Small intestine (tissue), 7 donors: ENCODE measurements at regions not wholly inside any gene's neighbourhood (a gene's known extent, or its start where the extent isn't known, plus 50 kb on each side); places are given as distances from the start of the nearest gene placed in this dataset.

Experiments
- DNase-seq, 2 donors: peaks; one replicate each; pipeline versions ENCODE4 v3.0.0 to v3.0.0-alpha.2; 2013
- FAIRE-seq: peaks from 2 replicates; lab custom pipeline; 2012; peaks lifted over from hg19 to GRCh38; lab: Jason Lieb, UNC
- H3K27ac ChIP-seq, 3 donors: one replicate each; pipeline ENCODE4 v1.5.1; 2013; ENCODE audit warnings: low read length in 2 of 3, mild to moderate bottlenecking in 2 of 3, control low read depth in 1 of 3, inconsistent platforms in 1 of 3, low read depth in 1 of 3, moderate library complexity in 1 of 3
- H3K27me3 ChIP-seq, 3 donors: one replicate each; pipeline ENCODE4 v1.6.1; 2013; ENCODE audit warnings: low read length in 3 of 3, inconsistent platforms in 1 of 3; ENCODE audit not compliant: control insufficient read depth in 3 of 3, insufficient read depth in 3 of 3
- H3K36me3 ChIP-seq, 3 donors: one replicate each; pipeline ENCODE4 v1.6.1; 2013; ENCODE audit warnings: low read length in 3 of 3, inconsistent platforms in 1 of 3, low read depth in 1 of 3, mild to moderate bottlenecking in 1 of 3, moderate library complexity in 1 of 3; ENCODE audit not compliant: control insufficient read depth in 3 of 3, insufficient read depth in 2 of 3
- H3K4me1 ChIP-seq, 3 donors: one replicate each; pipeline ENCODE4 v1.6.1; 2013; ENCODE audit warnings: low read length in 2 of 3, inconsistent platforms in 1 of 3, low read depth in 1 of 3, mild to moderate bottlenecking in 1 of 3, moderate library complexity in 1 of 3; ENCODE audit not compliant: control insufficient read depth in 3 of 3, insufficient read depth in 2 of 3
- H3K4me3 ChIP-seq, 3 donors: one replicate each; pipeline ENCODE4 v1.5.1; 2013; ENCODE audit warnings: low read length in 3 of 3, control low read depth in 1 of 3, inconsistent platforms in 1 of 3, low read depth in 1 of 3, mild to moderate bottlenecking in 1 of 3, moderate library complexity in 1 of 3
- H3K9me3 ChIP-seq, 2 donors: one replicate each; pipeline ENCODE4 v1.6.1; 2013; ENCODE audit warnings: low read depth in 1 of 2, low read length in 1 of 2; ENCODE audit not compliant: control insufficient read depth in 2 of 2, insufficient read depth in 1 of 2
- WGBS, 3 donors: extraction: QIAGEN DNeasy Blood & Tissue Kit; methylation state at CpG; one replicate each; pipeline ENCODE4 v1.1.7; 2013; 5-methylcytosine and 5-hydroxymethylcytosine counted together
- donor health status: healthy with polysubstance abuse.
- donor health status: control.
- donor health status: control.
- donor health status: Bipolar disorder and iron deficiency.
- donor health status: healthy.

DNA sequence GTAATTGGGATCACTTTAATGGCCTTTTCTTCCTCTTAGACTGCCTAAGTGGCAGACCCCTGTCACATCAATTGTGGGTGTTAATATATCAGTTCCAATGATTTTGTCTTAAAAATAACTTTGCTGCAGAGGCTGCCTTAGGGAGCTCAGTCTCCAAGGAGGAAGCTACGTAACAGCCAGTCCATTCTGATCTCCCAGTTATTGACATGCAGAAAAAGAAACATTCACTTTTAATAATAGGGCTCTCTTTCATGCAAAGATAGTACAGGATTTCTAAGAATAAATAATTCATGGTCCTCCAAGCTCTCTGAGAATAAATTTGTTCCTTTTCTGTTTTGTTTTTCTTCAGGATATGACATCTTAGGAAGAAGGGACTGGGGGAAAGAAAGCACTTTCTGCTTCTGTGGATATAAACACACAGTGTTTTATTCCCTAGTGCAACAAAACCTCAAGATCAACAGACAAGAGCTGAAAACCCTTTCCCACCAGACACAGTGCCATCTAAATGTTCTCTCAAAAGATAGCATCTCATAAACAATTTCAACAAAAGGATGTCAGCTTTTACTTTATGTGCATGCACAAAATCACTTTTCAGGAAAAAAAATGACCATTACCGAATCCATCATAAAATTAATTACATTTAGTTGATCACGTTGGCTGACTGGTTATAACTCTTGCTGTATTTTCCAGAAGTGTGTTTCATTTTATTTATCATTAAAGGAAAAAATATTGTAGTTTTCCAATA is 372.4 kb upstream of the SLC7A11 start:
- no peak for DNase-seq
- Histone ChIP-seq H3K27ac (no peak overlapping the region), H3K4me3 (no peak overlapping the region), H3K27me3 (no peaks in the 10 kb centered on the region), H3K36me3 (no peaks in the 10 kb centered on the region), H3K4me1 (no peaks in the 10 kb centered on the region), H3K9me3 (peaks cover 0 to 10% of the 10 kb centered on the region in 2 donors)
- no peak for FAIRE-seq
- 74 to 81% (median 77%) methylated on average over 3 of the region's 3 CpGs for WGBS, 3 donors

DNA sequence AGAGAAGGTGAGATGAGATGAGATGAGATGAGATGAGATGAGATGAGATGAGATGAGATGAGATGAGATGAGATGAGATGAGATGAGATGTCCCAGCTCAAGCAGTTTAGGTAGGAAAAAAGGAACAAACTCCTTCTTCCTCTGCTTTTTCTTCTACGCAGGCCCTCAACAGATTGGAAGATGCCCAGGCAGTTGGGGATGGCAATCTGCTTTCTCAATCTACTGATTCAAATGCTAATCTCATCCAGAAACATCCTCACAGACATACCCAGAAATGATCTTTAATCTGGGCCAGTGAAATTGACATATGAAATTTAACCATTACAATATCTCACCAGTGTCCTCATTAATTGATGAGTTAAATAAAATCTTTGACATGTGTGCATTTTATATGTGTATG is 370.3 kb upstream of the SLC7A11 start:
- 83 to 100% (median 100%) methylated on average over 1 of the region's 1 CpG for WGBS, 3 donors
- FAIRE-seq = no peak
- Histone ChIP-seq H3K36me3 (no peaks in the 10 kb centered on the region), H3K27ac (no peak overlapping the region), H3K9me3 (peaks cover 0 to 9% of the 10 kb centered on the region in 2 donors), H3K4me1 (no peaks in the 10 kb centered on the region), H3K27me3 (no peaks in the 10 kb centered on the region), H3K4me3 (no peak overlapping the region)
- no peak for DNase-seq

DNA sequence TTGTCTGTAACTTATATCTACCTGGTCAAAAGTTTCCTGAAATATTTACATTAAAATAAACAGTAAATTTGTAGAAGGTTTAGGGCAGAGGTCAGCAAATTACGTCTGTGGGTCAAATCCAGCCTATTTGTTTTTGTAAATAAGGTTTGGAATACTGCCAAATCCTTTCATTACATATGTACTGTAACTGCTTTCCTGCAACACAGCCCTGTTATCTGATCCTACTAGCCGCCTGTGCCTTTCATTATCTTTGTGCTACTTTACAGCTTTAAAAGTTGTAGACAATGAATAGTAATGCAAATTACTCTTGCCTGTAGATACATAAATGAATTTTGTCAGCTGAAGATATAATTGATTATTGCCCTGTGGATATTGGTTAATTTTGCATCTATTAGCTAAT is 369.6 kb upstream of the SLC7A11 start:
- no peak overlapping the region for H3K4me3 ChIP-seq

DNA sequence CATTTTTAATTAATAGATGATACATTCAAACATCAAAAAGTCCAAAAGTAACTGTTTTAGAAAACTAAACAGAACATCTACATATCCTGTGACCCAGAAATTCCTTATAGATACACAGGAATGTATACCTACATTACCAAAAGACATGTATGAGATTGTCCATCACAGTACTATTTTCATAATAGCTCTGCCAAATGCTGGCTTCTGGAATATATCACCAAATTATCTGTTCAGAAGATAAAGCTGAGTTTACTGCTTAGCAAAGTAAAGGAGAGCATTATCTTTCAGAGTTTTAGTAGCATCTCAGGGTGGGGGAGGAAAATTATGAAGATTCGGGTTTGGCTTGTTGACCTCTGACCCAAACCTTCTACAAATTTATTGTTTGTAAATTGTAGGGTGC is 368.9 kb upstream of the SLC7A11 start:
- Histone ChIP-seq H3K36me3 (no peaks in the 10 kb centered on the region), H3K27me3 (no peaks in the 10 kb centered on the region), H3K9me3 (peaks cover 0 to 8% of the 10 kb centered on the region in 2 donors), H3K27ac (no peak overlapping the region), H3K4me1 (no peaks in the 10 kb centered on the region), H3K4me3 (no peak overlapping the region)
- 11 to 55% (median 38%) methylated on average over 1 of the region's 1 CpG for WGBS, 3 donors
- no peak for FAIRE-seq
- no peak for DNase-seq

More for the DNA sequence above, 369.6 kb upstream of the SLC7A11 start:
- H3K4me1 ChIP-seq = no peaks in the 10 kb centered on the region
- no peak for FAIRE-seq
- H3K36me3 ChIP-seq = no peaks in the 10 kb centered on the region
- peaks cover 0 to 9% of the 10 kb centered on the region in 2 donors for H3K9me3 ChIP-seq
- no peaks in the 10 kb centered on the region for H3K27me3 ChIP-seq
- DNase-seq = no peak
- 5 to 38% (median 16%) methylated on average over 2 of the region's 2 CpGs for WGBS, 3 donors
- no peak overlapping the region for H3K27ac ChIP-seq

- 48 to 61% (median 49%) methylated on average over 2 of the region's 2 CpGs for WGBS, 3 donors
- DNase-seq (no peak), FAIRE-seq (no peak)
- no peak overlapping the region for H3K4me3 ChIP-seq
- no peaks in the 10 kb centered on the region for H3K4me1 ChIP-seq
- no peaks in the 10 kb centered on the region for H3K36me3 ChIP-seq
- H3K27ac ChIP-seq = no peak overlapping the region
- no peaks in the 10 kb centered on the region for H3K9me3 ChIP-seq
- H3K27me3 ChIP-seq = no peaks in the 10 kb centered on the region
These were observed 367.8 kb upstream of the SLC7A11 start for GRCh38 chr4:138609943-138610350.

GRCh38 chr4:138604556-138604955 is 362.4 kb upstream of the SLC7A11 start:
- H3K4me3 ChIP-seq = no peak overlapping the region
- H3K9me3 ChIP-seq = peaks cover 0 to 2% of the 10 kb centered on the region in 2 donors
- 71 to 79% (median 78%) methylated on average over 2 of the region's 2 CpGs for WGBS, 3 donors
- H3K27ac ChIP-seq = no peak overlapping the region
- FAIRE-seq (no peak), DNase-seq (no peak)
- H3K27me3 ChIP-seq = no peaks in the 10 kb centered on the region
- no peaks in the 10 kb centered on the region for H3K4me1 ChIP-seq
- no peaks in the 10 kb centered on the region for H3K36me3 ChIP-seq

GRCh38 chr4:138602664-138603063 is 360.5 kb upstream of the SLC7A11 start:
- FAIRE-seq = no peak
- DNase-seq = no peak
- no peak overlapping the region for H3K27ac ChIP-seq
- no peaks in the 10 kb centered on the region for H3K27me3 ChIP-seq
- 55 to 73% (median 59%) methylated on average over 2 of the region's 2 CpGs for WGBS, 3 donors
- H3K4me3 ChIP-seq = no peak overlapping the region
- no peaks in the 10 kb centered on the region for H3K4me1 ChIP-seq
- H3K9me3 ChIP-seq = peaks cover 0 to 2% of the 10 kb centered on the region in 2 donors
- no peaks in the 10 kb centered on the region for H3K36me3 ChIP-seq

DNA sequence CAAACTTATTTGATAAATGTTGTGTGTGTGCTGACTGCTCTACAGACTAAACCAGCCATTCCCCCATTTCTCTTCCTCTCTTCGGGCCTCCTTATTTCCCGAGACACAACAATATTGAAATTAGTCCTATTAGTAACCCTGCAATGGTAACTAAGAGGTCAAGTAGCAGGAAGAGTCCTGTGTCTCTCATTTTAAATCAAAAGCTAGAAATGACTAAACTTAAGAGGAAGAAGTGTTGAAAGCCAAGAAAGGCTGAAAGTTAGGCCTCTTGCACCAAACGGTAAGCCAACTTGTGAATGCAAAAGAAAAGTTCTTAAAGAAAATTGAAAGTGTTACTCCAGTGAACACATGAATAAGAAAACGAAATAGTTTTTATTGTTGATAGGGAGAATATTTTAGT is 357.8 kb upstream of the SLC7A11 start:
- no peak overlapping the region for H3K27ac ChIP-seq
- H3K4me3 ChIP-seq = no peak overlapping the region
- WGBS, 3 donors = 70 to 88% (median 79%) methylated on average over 4 of the region's 4 CpGs
- no peak for FAIRE-seq
- H3K27me3 ChIP-seq = no peaks in the 10 kb centered on the region
- DNase-seq = no peak
- H3K9me3 ChIP-seq = peaks cover 0 to 2% of the 10 kb centered on the region in 2 donors
- no peaks in the 10 kb centered on the region for H3K36me3 ChIP-seq
- H3K4me1 ChIP-seq = peaks cover 0 to 2% (median 0%) of the 10 kb centered on the region in 3 donors

DNA sequence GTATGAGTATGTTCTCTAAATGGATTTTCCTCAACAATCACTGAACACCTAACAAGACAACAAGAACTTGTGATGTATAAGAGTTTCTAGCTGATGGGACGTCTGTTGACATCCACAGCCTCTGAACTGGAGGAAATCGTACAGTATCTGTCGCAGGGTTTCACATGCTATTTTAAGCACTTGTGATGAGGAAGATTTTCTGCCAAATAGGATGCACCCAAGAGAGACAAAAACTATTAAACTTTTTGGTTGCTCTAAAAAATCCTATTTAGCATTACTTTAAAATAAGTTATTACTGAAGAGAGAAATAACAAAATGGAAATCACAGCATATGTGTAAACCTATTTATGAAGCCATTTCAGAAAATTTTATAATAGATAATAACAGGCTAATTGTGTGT is 356.1 kb upstream of the SLC7A11 start:
- FAIRE-seq = no peak
- no peak for DNase-seq
- no peak overlapping the region for H3K4me3 ChIP-seq
- no peak overlapping the region for H3K27ac ChIP-seq
- peaks cover 0 to 2% (median 0%) of the 10 kb centered on the region in 3 donors for H3K4me1 ChIP-seq
- peaks cover 0 to 2% of the 10 kb centered on the region in 2 donors for H3K9me3 ChIP-seq
- WGBS, 3 donors = 38 to 69% (median 49%) methylated on average over 3 of the region's 3 CpGs
- no peaks in the 10 kb centered on the region for H3K27me3 ChIP-seq
- H3K36me3 ChIP-seq = no peaks in the 10 kb centered on the region
